GM23248 (cell line): ENCODE measurements at regions not wholly inside any gene's neighbourhood (a gene's known extent, or its start where the extent isn't known, plus 50 kb on each side); places are given as distances from the start of the nearest gene placed in this dataset.

Experiments used
- EZH2 ChIP-seq: fragments of 200-600 bp; sonication (generic); IDR thresholded peaks from 2 replicates; pipeline ENCODE4 v1.6.1; 2018; ENCODE audit warnings: antibody characterized with exemption, mild to moderate bottlenecking; ENCODE audit not compliant: insufficient read depth, poor library complexity, severe bottlenecking
- EZH2phosphoT487 ChIP-seq: fragments of 200-600 bp; sonication (generic); IDR thresholded peaks from 2 replicates; pipeline ENCODE4 v1.6.1; 2018; ENCODE audit warnings: antibody characterized with exemption, moderate library complexity, mild to moderate bottlenecking, low read depth; ENCODE audit not compliant: insufficient read depth

DNA sequence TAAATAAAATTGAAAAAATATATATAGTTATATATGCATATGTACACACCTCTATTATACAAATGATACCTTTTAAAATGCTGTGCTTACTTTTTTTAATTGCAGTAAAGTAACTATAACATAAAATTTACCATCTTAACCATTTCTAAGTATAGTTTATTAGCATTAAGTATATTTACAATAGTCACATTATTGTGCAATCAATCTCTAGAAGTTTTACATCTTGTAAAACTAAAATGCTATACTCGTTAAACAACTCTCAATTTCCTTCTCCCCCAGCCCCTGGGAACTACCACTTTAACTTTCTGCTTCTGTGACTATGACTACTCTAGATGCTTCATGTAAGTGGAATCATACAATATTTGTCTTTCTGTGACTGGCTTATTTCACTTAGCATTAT, 146.7 kb upstream of the DST start:
- TF ChIP-seq EZH2 (no peak), EZH2phosphoT487 (no peak)
